ENCODE measurements at regions not wholly inside any gene's neighbourhood (a gene's known extent, or its start where the extent isn't known, plus 50 kb on each side); places are given as distances from the start of the nearest gene placed in this dataset.

- peak; percentile 48 for TF ChIP-seq CHD7 (IDR thresholded peaks at IDR 0.05; ENCODE audit: insufficient replicate concordance, low read length)
- TF ChIP-seq ZNF274 (IDR thresholded peaks at IDR 0.05; ENCODE audit: borderline replicate concordance, extremely low read depth, low read length), result no peak
- TF ChIP-seq ASH2L (IDR thresholded peaks at IDR 0.05; ENCODE audit: low read length), result no peak
- TF ChIP-seq TBP (IDR thresholded peaks at IDR 0.05; ENCODE audit: low read depth, low read length), result no peak
Measured at GRCh38 chr3:150035301-150035779, 64.6 kb upstream of the PFN2 start (continued).
